Hematopoietic multipotent progenitor cell treated with erythropoietin and hydrocortisone succinate and interleukin-3 and kit ligand, for 6 days (in vitro differentiated cells): ENCODE measurements at regions not wholly inside any gene's neighbourhood (a gene's known extent, or its start where the extent isn't known, plus 50 kb on each side); places are given as distances from the start of the nearest gene placed in this dataset.

ENCODE experiments used
- DNase-seq: peaks from one replicate; pipeline ENCODE4 v3.0.0-alpha.2; 2015

- no peak for DNase-seq
Measured at GRCh38 chr9:13524245-13524644, 244.8 kb upstream of the MPDZ start.

- no peak for DNase-seq
Measured at GRCh38 chr9:13520069-13520468, 240.6 kb upstream of the MPDZ start.

GRCh38 chr9:13513716-13514444, 234.4 kb upstream of the MPDZ start:
- no peak for DNase-seq

- DNase-seq: no peak
Measured at GRCh38 chr9:13513286-13513685, 233.8 kb upstream of the MPDZ start.

- DNase-seq: no peak
Measured at GRCh38 chr9:13508681-13509080, 229.2 kb upstream of the MPDZ start.

GRCh38 chr9:13508086-13508485, 228.6 kb upstream of the MPDZ start:
- no peak for DNase-seq

- no peak for DNase-seq
Measured at GRCh38 chr9:13505797-13506196, 226.3 kb upstream of the MPDZ start.

- no peak for DNase-seq
Measured at GRCh38 chr9:13503599-13503998, 224.1 kb upstream of the MPDZ start.

GRCh38 chr9:13502484-13502883, 223.0 kb upstream of the MPDZ start:
- DNase-seq: no peak

GRCh38 chr9:13501018-13501417, 221.5 kb upstream of the MPDZ start:
- DNase-seq: no peak

GRCh38 chr9:13500034-13500433, 220.5 kb upstream of the MPDZ start:
- DNase-seq: no peak

GRCh38 chr9:13493697-13494096, 214.2 kb upstream of the MPDZ start:
- no peak for DNase-seq

- no peak for DNase-seq
Measured at GRCh38 chr9:13491493-13492424, 212.3 kb upstream of the MPDZ start.

GRCh38 chr9:13491138-13491492, 211.6 kb upstream of the MPDZ start:
- no peak for DNase-seq

- DNase-seq: no peak
Measured at GRCh38 chr9:13487936-13488335, 208.4 kb upstream of the MPDZ start.

- DNase-seq: no peak
Measured at GRCh38 chr9:13487498-13487897, 208.0 kb upstream of the MPDZ start.

- DNase-seq: no peak
Measured at GRCh38 chr9:13487071-13487470, 207.6 kb upstream of the MPDZ start.

- DNase-seq: no peak
Measured at GRCh38 chr9:13485068-13485596, 205.6 kb upstream of the MPDZ start.

GRCh38 chr9:13484186-13484585, 204.7 kb upstream of the MPDZ start:
- DNase-seq: no peak

- no peak for DNase-seq
Measured at GRCh38 chr9:13481274-13481673, 201.8 kb upstream of the MPDZ start.

- no peak for DNase-seq
Measured at GRCh38 chr9:13480693-13481092, 201.2 kb upstream of the MPDZ start.

- no peak for DNase-seq
Measured at GRCh38 chr9:13479096-13479495, 199.6 kb upstream of the MPDZ start.

GRCh38 chr9:13478639-13479038, 199.1 kb upstream of the MPDZ start:
- DNase-seq: no peak

GRCh38 chr9:13478160-13478559, 198.7 kb upstream of the MPDZ start:
- DNase-seq: no peak
